ENCODE measurements at regions not wholly inside any gene's neighbourhood (a gene's known extent, or its start where the extent isn't known, plus 50 kb on each side); places are given as distances from the start of the nearest gene placed in this dataset.
"Not testable (repeated sequence)": the region's sequence is repeated elsewhere in the genome, so short reads cannot be mapped to it uniquely, and the experiment has no call there.

- DNase-seq, result no peak
Measured at GRCh38 chr6:85069577-85069976, 305.2 kb upstream of the TBX18 start.

- DNase-seq, result no peak
Measured at GRCh38 chr6:85068221-85068620, 303.8 kb upstream of the TBX18 start.

GRCh38 chr6:85066266-85066665 is 301.9 kb upstream of the TBX18 start:
- no peak for DNase-seq

GRCh38 chr6:85065831-85066230 is 301.4 kb upstream of the TBX18 start:
- no peak for DNase-seq

GRCh38 chr6:85063611-85064010 is 299.2 kb upstream of the TBX18 start:
- no peak for DNase-seq

GRCh38 chr6:85062884-85063283 is 298.5 kb upstream of the TBX18 start:
- DNase-seq, result no peak

- DNase-seq, result no peak
Measured at GRCh38 chr6:85058806-85059205, 294.4 kb upstream of the TBX18 start.

- no peak for DNase-seq
Measured at GRCh38 chr6:85050149-85050548, 285.8 kb upstream of the TBX18 start.

GRCh38 chr6:85049282-85049681 is 284.9 kb upstream of the TBX18 start:
- no peak for DNase-seq

- no peak for DNase-seq
Measured at GRCh38 chr6:85047818-85048217, 283.4 kb upstream of the TBX18 start.

GRCh38 chr6:85045767-85046166 is 281.4 kb upstream of the TBX18 start:
- not testable (repeated sequence) for DNase-seq

- DNase-seq, result no peak
Measured at GRCh38 chr6:85044361-85044760, 280.0 kb upstream of the TBX18 start.

GRCh38 chr6:85041376-85041775 is 277.0 kb upstream of the TBX18 start:
- no peak for DNase-seq

GRCh38 chr6:85037221-85037620 is 272.8 kb upstream of the TBX18 start:
- no peak for DNase-seq

- no peak for DNase-seq
Measured at GRCh38 chr6:85035766-85036165, 271.4 kb upstream of the TBX18 start.

- no peak for DNase-seq
Measured at GRCh38 chr6:85033547-85033946, 269.1 kb upstream of the TBX18 start.

- no peak for DNase-seq
Measured at GRCh38 chr6:85026021-85026420, 261.6 kb upstream of the TBX18 start.

GRCh38 chr6:85023721-85024120 is 259.3 kb upstream of the TBX18 start:
- DNase-seq, result no peak

GRCh38 chr6:85017352-85017751 is 253.0 kb upstream of the TBX18 start:
- no peak for DNase-seq

- DNase-seq, result no peak
Measured at GRCh38 chr6:85016726-85017125, 252.3 kb upstream of the TBX18 start.

- DNase-seq, result no peak
Measured at GRCh38 chr6:85015396-85015990, 251.1 kb upstream of the TBX18 start.

- DNase-seq, result no peak
Measured at GRCh38 chr6:85010865-85011264, 246.5 kb upstream of the TBX18 start.

GRCh38 chr6:85008296-85009009 is 244.1 kb upstream of the TBX18 start:
- no peak for DNase-seq

GRCh38 chr6:85006362-85006761 is 242.0 kb upstream of the TBX18 start:
- no peak for DNase-seq

- no peak for DNase-seq
Measured at GRCh38 chr6:85005494-85005893, 241.1 kb upstream of the TBX18 start.
